Retina (tissue), 1 donor: ENCODE measurements at regions not wholly inside any gene's neighbourhood (a gene's known extent, or its start where the extent isn't known, plus 50 kb on each side); places are given as distances from the start of the nearest gene placed in this dataset.
"Not testable (repeated sequence)": the region's sequence is repeated elsewhere in the genome, so short reads cannot be mapped to it uniquely, and the experiment has no call there.

Experiments
- DNase-seq: peaks from one replicate; pipeline ENCODE4 v3.0.0-alpha.2; 2016

- no peak for DNase-seq
These were observed 73.6 kb downstream of the CYLC2 start for GRCh38 chr9:103068753-103069152.

- no peak for DNase-seq
These were observed 83.4 kb downstream of the CYLC2 start for GRCh38 chr9:103078581-103078980.

DNA sequence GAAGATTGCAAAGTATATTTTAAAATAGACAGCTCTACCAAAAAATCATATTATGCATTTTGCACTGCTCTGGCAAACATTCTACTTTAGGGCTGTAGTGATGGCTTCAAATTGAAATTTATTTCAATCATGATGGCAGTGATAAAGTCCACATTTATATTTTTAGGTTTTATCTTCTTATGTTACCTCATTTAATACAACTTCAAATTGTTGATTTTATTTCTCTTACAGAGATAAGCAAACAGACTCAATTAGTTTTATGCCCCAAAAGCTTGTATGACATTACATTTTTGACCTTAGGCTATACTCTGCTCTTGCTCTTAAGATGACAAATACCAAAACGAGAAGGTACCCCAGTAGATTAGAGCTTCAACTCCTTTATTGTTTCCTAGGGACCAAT lies 87.4 kb downstream of the CYLC2 start:
- DNase-seq = no peak

DNA sequence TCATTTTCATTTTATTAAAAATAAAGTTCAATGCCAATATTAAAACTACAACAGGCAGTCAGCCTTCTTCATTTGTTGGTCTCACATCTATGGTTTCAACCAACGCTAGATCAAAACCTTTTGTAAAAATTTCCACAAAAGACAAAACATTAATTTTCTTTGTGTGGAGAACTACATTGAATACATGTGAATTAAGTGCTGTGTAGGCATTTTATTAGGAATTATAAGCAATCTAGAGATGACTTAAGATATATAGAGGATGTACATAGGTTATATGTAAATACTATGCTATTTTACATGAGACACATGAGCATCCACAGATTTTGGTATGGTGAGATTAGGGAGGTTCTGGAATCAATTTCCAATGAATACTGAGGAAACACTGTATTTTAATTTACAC lies 94.2 kb downstream of the CYLC2 start:
- DNase-seq = no peak

DNA sequence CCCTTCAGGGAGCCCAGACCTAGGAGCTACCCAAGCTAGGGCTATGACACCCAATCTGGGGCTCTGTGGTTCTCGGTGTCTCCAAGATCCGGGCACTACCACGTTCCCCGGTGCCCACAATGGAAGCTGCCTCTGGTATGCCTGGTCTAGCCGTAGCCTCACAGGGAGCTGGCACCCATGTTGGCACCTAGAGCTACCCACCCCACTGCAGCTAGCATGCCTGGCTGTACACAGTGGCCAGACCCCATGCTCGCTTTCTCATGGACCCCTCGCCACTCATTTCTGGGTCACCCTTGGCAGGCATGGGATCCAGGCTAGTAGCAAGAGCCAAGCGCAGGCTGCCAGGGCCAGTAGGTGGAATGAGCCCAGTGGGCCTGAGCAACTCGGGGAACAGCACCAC lies 109.0 kb downstream of the CYLC2 start:
- DNase-seq = no peak

DNA sequence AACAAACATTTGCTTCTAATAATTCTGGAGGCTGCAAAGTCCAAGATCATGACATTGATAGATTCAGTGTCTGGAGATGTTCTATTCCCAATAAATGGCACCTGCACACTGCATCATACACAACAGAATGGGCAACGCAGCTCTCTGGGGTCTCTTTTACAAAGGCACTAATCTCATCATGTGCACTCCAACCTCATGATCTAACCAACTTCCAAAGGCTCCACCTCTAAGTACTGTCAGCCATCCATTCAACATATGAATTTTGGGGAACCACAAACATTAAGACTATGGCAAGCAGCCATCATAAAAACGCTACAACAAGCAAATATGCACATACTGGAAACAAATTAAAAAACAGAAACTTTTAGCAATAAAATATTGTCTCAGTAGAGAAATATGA lies 121.1 kb downstream of the CYLC2 start:
- no peak for DNase-seq

GRCh38 chr9:103126494-103126893 lies 131.4 kb downstream of the CYLC2 start:
- DNase-seq = no peak

DNA sequence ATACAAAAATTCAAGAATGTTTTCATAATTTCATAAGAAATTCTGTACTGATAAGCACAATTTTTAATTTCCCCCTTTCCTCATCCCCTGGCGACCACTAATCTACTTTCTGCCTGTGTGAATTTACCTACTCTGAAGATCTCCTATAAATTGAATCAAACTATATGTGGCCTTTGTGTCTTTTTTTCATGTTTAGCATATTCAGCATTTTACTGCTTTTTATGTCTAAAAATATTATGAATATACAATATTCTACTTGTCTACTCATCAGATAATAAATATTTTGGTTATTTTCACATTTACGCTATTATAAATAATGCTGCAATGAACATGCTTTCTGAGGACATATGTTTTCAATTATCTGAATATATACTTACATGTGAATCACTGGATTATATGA lies 144.8 kb downstream of the CYLC2 start:
- no peak for DNase-seq

- DNase-seq = no peak
These were observed 157.3 kb downstream of the CYLC2 start for GRCh38 chr9:103152473-103152872.

DNA sequence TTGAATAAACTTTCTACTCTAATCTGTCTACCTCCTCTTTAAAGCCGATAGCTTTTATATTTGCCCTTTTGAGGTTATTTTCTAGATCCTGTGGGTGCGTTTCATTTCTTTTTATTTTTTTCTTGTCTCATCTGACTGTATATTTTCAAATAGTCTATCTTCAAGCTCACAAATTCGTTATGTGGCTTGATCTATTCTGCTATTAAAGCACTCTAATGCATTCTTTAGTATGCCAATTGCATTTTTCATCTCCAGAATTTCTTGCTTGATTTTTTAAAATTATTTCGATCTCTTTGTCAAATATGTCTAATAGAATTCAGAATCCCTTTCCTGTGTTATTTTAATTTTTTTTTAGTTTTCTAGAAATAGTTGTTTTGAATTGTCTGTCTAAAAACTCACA lies 172.4 kb downstream of the CYLC2 start:
- DNase-seq = no peak

- DNase-seq = no peak
These were observed 173.1 kb downstream of the CYLC2 start for GRCh38 chr9:103168254-103168653.

DNA sequence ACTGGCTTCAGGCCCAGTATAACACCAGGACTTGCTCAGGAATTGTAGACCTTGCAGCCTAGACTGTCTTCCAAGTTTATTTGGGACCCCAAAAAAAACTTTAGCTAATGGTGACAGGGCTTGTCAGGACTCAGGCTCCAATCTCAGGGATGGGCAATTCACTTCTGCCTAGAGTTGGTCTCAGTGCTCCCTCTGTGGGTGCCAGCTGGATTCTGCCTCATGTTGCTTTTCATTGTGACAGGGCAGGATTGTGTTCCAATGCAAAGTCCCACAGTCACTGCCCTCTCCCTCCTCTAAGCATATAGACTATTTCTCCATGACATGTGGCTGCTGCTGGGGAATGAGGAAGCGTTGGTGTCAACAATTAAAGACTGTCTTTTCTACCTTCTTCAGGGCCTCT lies 174.7 kb downstream of the CYLC2 start:
- DNase-seq = no peak

- DNase-seq = peak; percentile 7
These were observed 188.6 kb downstream of the CYLC2 start for GRCh38 chr9:103183701-103184171.

- DNase-seq = no peak
These were observed 191.8 kb downstream of the CYLC2 start for GRCh38 chr9:103186959-103187358.

- DNase-seq = no peak
These were observed 193.7 kb downstream of the CYLC2 start for GRCh38 chr9:103188781-103189350.

DNA sequence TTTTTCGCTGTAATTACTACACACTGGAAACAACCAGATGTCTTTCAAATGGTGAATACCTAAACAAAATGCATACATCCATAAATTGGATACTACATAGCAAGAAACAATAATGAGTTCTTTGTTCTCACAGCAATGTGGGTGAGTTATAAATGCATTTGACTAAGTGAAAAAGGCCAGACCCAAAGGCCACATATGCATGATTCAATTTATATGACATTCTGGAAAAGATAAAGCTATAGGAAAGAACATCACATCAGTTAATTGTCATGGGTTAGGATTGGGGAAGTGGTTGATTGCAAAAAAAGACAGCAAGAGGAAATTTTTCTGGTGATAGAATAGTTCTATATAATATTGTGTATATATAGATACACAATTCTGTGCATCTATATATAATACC lies 198.9 kb downstream of the CYLC2 start:
- DNase-seq = no peak

- DNase-seq = no peak
These were observed 208.0 kb downstream of the CYLC2 start for GRCh38 chr9:103203172-103203571.

DNA sequence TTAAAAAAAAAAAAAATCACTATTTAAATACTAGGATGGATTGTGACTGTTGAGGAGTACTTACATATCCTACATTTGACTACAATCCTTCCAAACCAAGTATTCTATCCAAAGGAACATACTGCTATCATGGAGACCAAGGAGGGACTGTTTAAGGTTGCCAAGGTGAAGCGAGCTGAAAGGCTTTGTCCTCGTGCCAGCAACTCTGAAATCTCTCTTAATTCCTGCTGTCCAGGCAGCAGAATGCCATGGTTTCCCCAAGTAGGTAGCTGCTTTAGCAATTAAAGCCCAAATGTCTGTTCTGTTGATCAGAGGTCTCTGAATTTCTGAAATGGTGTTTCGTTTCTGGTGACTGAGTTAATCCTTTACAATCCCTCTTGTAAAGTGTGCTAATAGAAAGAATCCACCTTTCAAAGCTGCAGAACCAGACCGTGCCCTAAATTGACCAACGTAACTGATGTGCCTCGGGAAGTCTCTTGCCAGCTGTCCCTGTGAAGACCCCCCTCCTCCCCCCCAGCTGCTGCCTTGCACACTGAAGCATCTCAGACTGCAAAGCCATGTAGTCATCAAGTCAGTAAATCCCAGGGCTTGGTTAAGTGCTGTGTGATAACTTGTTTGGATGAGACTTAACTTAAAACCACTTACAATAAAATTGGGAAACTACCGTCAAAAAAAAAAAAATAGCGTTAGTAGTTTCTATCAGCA lies 210.9 kb downstream of the CYLC2 start:
- peak; percentile 15 for DNase-seq

DNA sequence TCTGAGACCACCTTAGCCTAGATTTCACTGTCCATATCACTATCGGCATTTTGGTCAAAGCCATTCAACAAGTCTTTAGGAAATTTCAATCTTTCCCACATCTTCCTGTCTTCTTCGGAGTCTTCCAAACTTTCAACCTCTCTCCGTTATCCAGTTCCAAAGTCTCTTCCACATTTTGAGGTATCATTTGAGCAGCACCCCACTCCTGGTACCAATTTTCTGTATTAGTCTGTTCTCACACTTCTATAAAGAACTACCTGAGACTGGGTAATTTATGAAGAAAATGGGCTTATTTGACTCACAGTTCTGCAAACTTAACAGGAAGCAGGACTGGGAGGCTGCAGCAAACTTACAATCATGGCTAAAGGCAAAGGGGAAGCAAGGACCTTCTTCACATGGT lies 215.5 kb downstream of the CYLC2 start:
- DNase-seq = no peak

DNA sequence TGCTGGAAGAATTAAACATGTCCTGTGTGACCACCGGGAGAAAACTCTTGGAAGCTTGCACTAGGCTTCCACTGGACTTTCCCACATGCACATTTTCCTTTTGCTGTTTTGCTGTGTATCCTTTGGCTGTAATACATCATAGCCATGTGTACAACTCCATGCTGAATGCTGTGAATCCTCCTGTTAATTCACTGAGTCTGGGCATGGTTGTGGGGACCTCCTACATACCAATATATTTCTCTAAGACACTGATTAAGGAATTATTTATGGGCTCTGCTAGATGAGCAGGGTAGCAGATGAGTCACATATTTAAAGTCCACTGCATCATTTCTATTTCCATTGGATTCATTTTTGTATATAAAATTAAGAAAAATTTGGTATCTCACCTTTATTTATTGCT lies 220.1 kb downstream of the CYLC2 start:
- DNase-seq = no peak

GRCh38 chr9:103225702-103226646 lies 230.8 kb downstream of the CYLC2 start:
- DNase-seq = peak; percentile 14

- no peak for DNase-seq
These were observed 231.5 kb downstream of the CYLC2 start for GRCh38 chr9:103226647-103227013.

- not testable (repeated sequence) for DNase-seq
These were observed 242.5 kb downstream of the CYLC2 start for GRCh38 chr9:103237571-103238109.

- peak; percentile 26 for DNase-seq
These were observed 246.9 kb downstream of the CYLC2 start for GRCh38 chr9:103242025-103242424.
